Lung (tissue), 11 donors: ENCODE measurements at regions not wholly inside any gene's neighbourhood (a gene's known extent, or its start where the extent isn't known, plus 50 kb on each side); places are given as distances from the start of the nearest gene placed in this dataset.

ENCODE experiments used
- ATAC-seq: fragments of 200-7000 bp; cut with Tn5 transposase; one replicate; pipeline ENCODE4 v1.9.1; 2020; ENCODE audit warnings: moderate number of reproducible peaks; ENCODE audit not compliant: insufficient read depth, low FRiP score
- DNase-seq, 3 donors: peaks; one replicate each; pipeline ENCODE4 v3.0.0-alpha.2; 2013 to 2017
- H3K27ac ChIP-seq, 2 donors: one replicate each; pipeline ENCODE4 v1.5.1; 2013; ENCODE audit warnings: mild to moderate bottlenecking in 2 of 2, moderate library complexity in 2 of 2, control low read depth in 1 of 2, inconsistent platforms in 1 of 2, low read depth in 1 of 2, low read length in 1 of 2
- H3K27me3 ChIP-seq, 3 donors: one replicate each; pipeline ENCODE4 v1.5.1; 2013; ENCODE audit warnings: low read length in 2 of 3; ENCODE audit not compliant: control insufficient read depth in 3 of 3, insufficient read depth in 3 of 3
- H3K36me3 ChIP-seq, 4 donors: one replicate each; pipeline ENCODE4 v1.5.1; 2013; ENCODE audit warnings: low read length in 4 of 4, mild to moderate bottlenecking in 1 of 4, moderate library complexity in 1 of 4; ENCODE audit not compliant: control insufficient read depth in 4 of 4, insufficient read depth in 4 of 4
- H3K4me1 ChIP-seq, 5 donors: one replicate each; pipeline ENCODE4 v1.5.1; 2013; ENCODE audit warnings: low read length in 5 of 5, mild to moderate bottlenecking in 2 of 5, moderate library complexity in 1 of 5; ENCODE audit not compliant: control insufficient read depth in 5 of 5, insufficient read depth in 5 of 5
- H3K4me3 ChIP-seq: one replicate; pipeline ENCODE4 v1.5.1; 2013; ENCODE audit warnings: mild to moderate bottlenecking, control low read depth, moderate library complexity
- H3K9ac ChIP-seq, 2 donors: one replicate each; pipeline ENCODE4 v1.5.1; 2013; ENCODE audit warnings: low read length in 2 of 2, control low read depth in 1 of 2; ENCODE audit not compliant: insufficient read depth in 1 of 2
- H3K9me3 ChIP-seq, 4 donors: one replicate each; pipeline ENCODE4 v1.5.1; 2013; ENCODE audit warnings: low read length in 3 of 4, mild to moderate bottlenecking in 1 of 4, moderate library complexity in 1 of 4; ENCODE audit not compliant: control insufficient read depth in 4 of 4, insufficient read depth in 3 of 4
- CTCF ChIP-seq: IDR thresholded peaks from 2 replicates; pipeline ENCODE4 v1.5.1; 2012; ENCODE audit warnings: mild to moderate bottlenecking; ENCODE audit errors: control extremely low read depth, extremely low read depth
- WGBS, 2 donors: extraction: QIAGEN DNeasy Blood & Tissue Kit; methylation state at CpG; one replicate each; pipeline ENCODE4 v1.1.7; 2013; 5-methylcytosine and 5-hydroxymethylcytosine counted together
- donor health status: control.
- donor health status: control.
- donor health status: Bipolar disorder and iron deficiency.
- donor health status: healthy.
- donor health status: DM: yes; HTN: yes; CAD: no.

- H3K4me1 ChIP-seq: no peaks in the 10 kb centered on the region
- H3K27me3 ChIP-seq: peaks cover 0 to 4% (median 0%) of the 10 kb centered on the region in 3 donors
- no peak overlapping the region for H3K4me3 ChIP-seq
- DNase-seq: no peak
- no peaks in the 10 kb centered on the region for H3K9me3 ChIP-seq
- 81 to 92% methylated on average over 9 of the region's 9 CpGs for WGBS, 2 donors
- ATAC-seq: no peak
- no peaks in the 10 kb centered on the region for H3K36me3 ChIP-seq
- no peak for TF ChIP-seq CTCF
- no peak overlapping the region for H3K27ac ChIP-seq
- H3K9ac ChIP-seq: no peak overlapping the region
Measured at GRCh38 chr7:28263622-28264271, 83.2 kb upstream of the JAZF1 start.

GRCh38 chr7:28266402-28266801 lies 85.8 kb upstream of the JAZF1 start:
- no peak overlapping the region for H3K9ac ChIP-seq
- no peak overlapping the region for H3K27ac ChIP-seq
- no peak overlapping the region for H3K4me3 ChIP-seq
- 35 to 82% methylated on average over 2 of the region's 2 CpGs for WGBS, 2 donors
- ATAC-seq: no peak
- no peaks in the 10 kb centered on the region for H3K27me3 ChIP-seq
- no peak for DNase-seq
- H3K4me1 ChIP-seq: no peaks in the 10 kb centered on the region
- H3K9me3 ChIP-seq: no peaks in the 10 kb centered on the region
- no peak for TF ChIP-seq CTCF
- no peaks in the 10 kb centered on the region for H3K36me3 ChIP-seq

- no peaks in the 10 kb centered on the region for H3K27me3 ChIP-seq
- no peak overlapping the region for H3K4me3 ChIP-seq
- no peak for DNase-seq
- no peak overlapping the region for H3K9ac ChIP-seq
- H3K36me3 ChIP-seq: no peaks in the 10 kb centered on the region
- ATAC-seq: no peak
- no peak for TF ChIP-seq CTCF
- no peak overlapping the region for H3K27ac ChIP-seq
- H3K9me3 ChIP-seq: no peaks in the 10 kb centered on the region
- no peaks in the 10 kb centered on the region for H3K4me1 ChIP-seq
Measured at GRCh38 chr7:28267012-28267411, 86.4 kb upstream of the JAZF1 start.
